ENCODE measurements at regions not wholly inside any gene's neighbourhood (a gene's known extent, or its start where the extent isn't known, plus 50 kb on each side); places are given as distances from the start of the nearest gene placed in this dataset.

DNA sequence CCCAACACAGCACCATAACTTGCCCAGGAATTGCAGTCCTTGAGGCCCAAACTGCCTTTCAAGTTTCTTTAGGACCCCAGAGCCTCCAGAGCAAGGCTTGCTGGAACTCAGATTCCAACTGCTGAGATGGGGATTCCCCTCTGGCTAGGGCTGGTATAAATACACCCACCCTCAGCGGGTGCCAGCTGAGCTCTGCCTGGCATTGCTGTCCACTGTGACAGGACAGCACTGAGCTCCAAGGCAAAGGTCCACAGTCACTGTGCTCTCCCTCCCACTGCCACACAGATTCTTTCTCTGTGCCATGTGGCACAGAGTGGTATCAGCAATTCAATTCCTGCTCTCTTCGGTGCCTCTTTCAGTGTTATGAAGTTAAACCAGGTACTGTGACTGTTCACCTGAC is 304.2 kb upstream of the LMCD1 start:
- H3K4me1 Mint-ChIP-seq = peaks cover 7% of the 10 kb centered on the region
- H3K27ac Mint-ChIP-seq = no peak overlapping the region
- H3K9me3 Mint-ChIP-seq = peaks cover 7% of the 10 kb centered on the region
- H3K27me3 Mint-ChIP-seq (ENCODE audit: low read depth) = no peaks in the 10 kb centered on the region
- TF ChIP-seq, protein P1, sequence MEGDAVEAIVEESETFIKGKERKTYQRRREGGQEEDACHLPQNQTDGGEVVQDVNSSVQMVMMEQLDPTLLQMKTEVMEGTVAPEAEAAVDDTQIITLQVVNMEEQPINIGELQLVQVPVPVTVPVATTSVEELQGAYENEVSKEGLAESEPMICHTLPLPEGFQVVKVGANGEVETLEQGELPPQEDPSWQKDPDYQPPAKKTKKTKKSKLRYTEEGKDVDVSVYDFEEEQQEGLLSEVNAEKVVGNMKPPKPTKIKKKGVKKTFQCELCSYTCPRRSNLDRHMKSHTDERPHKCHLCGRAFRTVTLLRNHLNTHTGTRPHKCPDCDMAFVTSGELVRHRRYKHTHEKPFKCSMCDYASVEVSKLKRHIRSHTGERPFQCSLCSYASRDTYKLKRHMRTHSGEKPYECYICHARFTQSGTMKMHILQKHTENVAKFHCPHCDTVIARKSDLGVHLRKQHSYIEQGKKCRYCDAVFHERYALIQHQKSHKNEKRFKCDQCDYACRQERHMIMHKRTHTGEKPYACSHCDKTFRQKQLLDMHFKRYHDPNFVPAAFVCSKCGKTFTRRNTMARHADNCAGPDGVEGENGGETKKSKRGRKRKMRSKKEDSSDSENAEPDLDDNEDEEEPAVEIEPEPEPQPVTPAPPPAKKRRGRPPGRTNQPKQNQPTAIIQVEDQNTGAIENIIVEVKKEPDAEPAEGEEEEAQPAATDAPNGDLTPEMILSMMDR (IDR thresholded peaks at IDR 0.05; ENCODE audit: unreplicated experiment) = no peak
- DNase-seq (ENCODE audit: low spot score in 2 of 2, unreplicated experiment in 2 of 2) = no peak
- H3K4me3 Mint-ChIP-seq = no peak overlapping the region
- H3K36me3 Mint-ChIP-seq = peaks cover 2% of the 10 kb centered on the region

DNA sequence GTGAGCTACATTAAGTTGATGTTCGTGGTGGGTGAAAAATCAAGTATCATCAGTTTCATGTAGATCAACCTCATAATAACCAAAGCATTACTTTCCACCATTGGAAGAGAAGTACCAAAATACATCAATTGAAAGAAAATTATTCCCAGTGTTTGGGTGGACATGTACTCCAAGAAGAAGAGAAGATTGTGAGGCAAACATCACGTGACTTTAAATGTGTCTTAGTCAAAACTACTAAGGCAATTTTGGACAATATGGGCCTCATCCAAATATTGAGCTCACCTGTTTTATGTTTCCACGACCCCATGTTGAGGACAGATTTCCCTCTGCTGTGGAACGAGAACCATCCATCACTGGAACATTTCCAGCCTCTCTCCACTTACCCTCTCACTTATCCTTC is 303.0 kb upstream of the LMCD1 start:
- H3K27ac Mint-ChIP-seq = no peak overlapping the region
- TF ChIP-seq, protein P1 (IDR thresholded peaks at IDR 0.05; ENCODE audit: unreplicated experiment) = no peak
- H3K27me3 Mint-ChIP-seq (ENCODE audit: low read depth) = no peaks in the 10 kb centered on the region
- no peaks in the 10 kb centered on the region for H3K36me3 Mint-ChIP-seq
- no peak for DNase-seq (ENCODE audit: low spot score in 2 of 2, unreplicated experiment in 2 of 2)
- H3K9me3 Mint-ChIP-seq = peaks cover 6% of the 10 kb centered on the region
- no peak overlapping the region for H3K4me3 Mint-ChIP-seq
- H3K4me1 Mint-ChIP-seq = peaks cover 7% of the 10 kb centered on the region

DNA sequence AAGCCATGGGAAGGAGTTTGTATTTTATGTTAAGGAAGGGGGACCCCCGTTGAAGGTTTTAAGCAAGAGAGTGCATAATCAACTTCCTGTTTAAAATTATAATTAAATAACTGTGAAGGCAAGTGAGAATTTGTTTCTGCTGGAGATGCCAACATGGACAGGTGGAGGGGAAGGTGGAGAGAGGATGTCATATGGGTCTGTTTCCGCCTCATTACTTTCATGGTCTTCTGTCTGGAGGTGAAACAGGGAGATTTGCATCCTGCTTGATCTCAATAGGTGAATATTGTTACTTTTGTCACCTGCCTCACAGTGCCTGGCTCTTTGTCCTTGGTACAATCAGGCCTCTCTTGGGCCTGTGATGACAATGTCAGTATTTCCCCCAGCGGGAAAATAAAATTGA is 300.6 kb upstream of the LMCD1 start:
- Mint-ChIP-seq H3K4me3 (no peak overlapping the region), H3K36me3 (no peaks in the 10 kb centered on the region), H3K9me3 (peaks cover 6% of the 10 kb centered on the region), H3K27me3 (ENCODE audit: low read depth) (no peaks in the 10 kb centered on the region), H3K27ac (no peak overlapping the region), H3K4me1 (peaks cover 14% of the 10 kb centered on the region)
- TF ChIP-seq, protein P1 (IDR thresholded peaks at IDR 0.05; ENCODE audit: unreplicated experiment) = no peak
- DNase-seq (ENCODE audit: low spot score in 2 of 2, unreplicated experiment in 2 of 2) = no peak

DNA sequence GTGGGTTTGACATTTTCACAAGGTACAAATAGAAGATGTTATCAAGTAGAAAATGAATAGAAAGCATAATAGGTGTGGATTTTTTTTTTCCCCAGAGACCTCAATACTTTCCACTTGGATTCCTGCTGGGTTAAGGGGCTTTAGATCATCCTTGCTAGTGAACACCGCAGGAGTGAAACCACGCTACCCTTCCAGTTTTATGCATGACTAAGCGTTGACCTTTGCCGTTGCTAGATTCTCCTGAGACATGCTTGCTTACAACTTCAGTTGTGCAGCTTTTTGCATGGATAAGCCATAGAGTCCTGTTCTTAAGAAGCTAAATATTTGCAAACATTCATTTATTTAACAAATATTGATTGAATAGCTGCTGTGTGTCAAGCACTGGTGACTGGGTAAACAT is 299.7 kb upstream of the LMCD1 start:
- Mint-ChIP-seq H3K27ac (no peak overlapping the region), H3K36me3 (no peaks in the 10 kb centered on the region), H3K4me1 (peaks cover 23% of the 10 kb centered on the region), H3K27me3 (ENCODE audit: low read depth) (no peaks in the 10 kb centered on the region), H3K4me3 (no peak overlapping the region), H3K9me3 (peaks cover 6% of the 10 kb centered on the region)
- TF ChIP-seq, protein P1 (IDR thresholded peaks at IDR 0.05; ENCODE audit: unreplicated experiment) = no peak
- DNase-seq (ENCODE audit: low spot score in 2 of 2, unreplicated experiment in 2 of 2) = no peak

DNA sequence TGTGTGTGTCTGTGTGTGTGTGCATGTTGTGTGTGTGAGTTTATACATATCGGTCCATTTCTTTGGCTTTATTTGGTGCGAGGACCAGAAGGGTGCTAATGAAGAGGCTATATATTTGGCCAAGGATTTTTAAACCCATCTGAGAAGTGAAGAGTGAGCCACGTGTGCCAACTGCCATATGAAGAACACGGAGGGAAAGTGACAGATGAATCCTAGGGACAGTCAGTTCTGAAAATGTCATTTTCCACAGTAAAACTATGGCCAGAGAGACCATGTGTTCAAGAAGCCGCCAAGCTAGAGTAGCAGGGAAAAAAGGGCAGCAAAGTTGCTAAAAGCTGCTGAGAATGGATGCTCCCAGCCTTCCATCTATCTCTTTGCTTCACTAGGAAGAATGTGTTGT is 297.3 kb upstream of the LMCD1 start:
- no peak overlapping the region for H3K27ac Mint-ChIP-seq
- H3K27me3 Mint-ChIP-seq (ENCODE audit: low read depth) = no peaks in the 10 kb centered on the region
- H3K4me1 Mint-ChIP-seq = peaks cover 31% of the 10 kb centered on the region
- no peak overlapping the region for H3K4me3 Mint-ChIP-seq
- H3K36me3 Mint-ChIP-seq = no peaks in the 10 kb centered on the region
- peaks cover 8% of the 10 kb centered on the region for H3K9me3 Mint-ChIP-seq
- DNase-seq (ENCODE audit: low spot score in 2 of 2, unreplicated experiment in 2 of 2) = no peak
- TF ChIP-seq, protein P1 (IDR thresholded peaks at IDR 0.05; ENCODE audit: unreplicated experiment) = no peak

All from mesothelial cell of epicardium (in vitro differentiated cells).